Spleen (tissue), 7 donors: ENCODE measurements at regions not wholly inside any gene's neighbourhood (a gene's known extent, or its start where the extent isn't known, plus 50 kb on each side); places are given as distances from the start of the nearest gene placed in this dataset.

Experiments used
- POLR2A ChIP-seq, 3 donors: fragments of 450-650 bp; IDR thresholded peaks; one replicate each; pipeline ENCODE4 v1.5.1; 2017; ENCODE audit warnings: antibody characterized with exemption in 3 of 3, mild to moderate bottlenecking in 1 of 3
- TF ChIP-seq, protein P1 (sequence below), 11 experiments: fragments of 200-600 bp in 7 of 11; fragments of 450-650 bp in 4 of 11; sonication (generic) in 4 of 11; IDR thresholded peaks in 8 of 11; conservative IDR thresholded peaks in 3 of 11; 1 replicate in 7 of 11; 2 replicates in 4 of 11; pipeline versions ENCODE4 v1.4.0 to v1.8.0; 2016 to 2021; ENCODE audit warnings: antibody characterized with exemption in 11 of 11, inconsistent platforms in 4 of 11, mild to moderate bottlenecking in 1 of 11
- donor health status: DM: no; HTN: no; CAD: no; lungs with moderate emphysema.
- donor health status: DM: no; HTN: no; CAD: no.
- donor health status: DM: no; HTN: no; CAD: no.

DNA sequence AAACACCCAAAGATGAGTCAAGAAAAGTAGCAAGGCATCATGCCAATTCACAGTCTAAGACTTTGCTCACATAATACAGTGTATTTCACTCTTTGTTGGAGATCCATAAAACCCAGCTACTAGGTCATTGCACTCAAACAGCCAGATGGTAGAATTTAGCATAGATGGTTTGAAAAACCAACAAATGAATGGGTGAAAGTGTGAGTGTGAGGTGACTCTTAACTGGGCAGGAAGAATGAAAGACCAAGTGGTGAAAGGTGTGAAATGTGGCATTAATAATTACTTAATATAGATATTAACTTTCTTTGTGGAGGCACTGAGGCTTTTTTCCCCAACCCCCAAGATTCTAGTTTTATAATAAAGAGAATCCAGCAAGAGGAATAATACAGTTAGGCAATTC is 159.5 kb downstream of the SQOR start:
- TF ChIP-seq, protein P1, sequence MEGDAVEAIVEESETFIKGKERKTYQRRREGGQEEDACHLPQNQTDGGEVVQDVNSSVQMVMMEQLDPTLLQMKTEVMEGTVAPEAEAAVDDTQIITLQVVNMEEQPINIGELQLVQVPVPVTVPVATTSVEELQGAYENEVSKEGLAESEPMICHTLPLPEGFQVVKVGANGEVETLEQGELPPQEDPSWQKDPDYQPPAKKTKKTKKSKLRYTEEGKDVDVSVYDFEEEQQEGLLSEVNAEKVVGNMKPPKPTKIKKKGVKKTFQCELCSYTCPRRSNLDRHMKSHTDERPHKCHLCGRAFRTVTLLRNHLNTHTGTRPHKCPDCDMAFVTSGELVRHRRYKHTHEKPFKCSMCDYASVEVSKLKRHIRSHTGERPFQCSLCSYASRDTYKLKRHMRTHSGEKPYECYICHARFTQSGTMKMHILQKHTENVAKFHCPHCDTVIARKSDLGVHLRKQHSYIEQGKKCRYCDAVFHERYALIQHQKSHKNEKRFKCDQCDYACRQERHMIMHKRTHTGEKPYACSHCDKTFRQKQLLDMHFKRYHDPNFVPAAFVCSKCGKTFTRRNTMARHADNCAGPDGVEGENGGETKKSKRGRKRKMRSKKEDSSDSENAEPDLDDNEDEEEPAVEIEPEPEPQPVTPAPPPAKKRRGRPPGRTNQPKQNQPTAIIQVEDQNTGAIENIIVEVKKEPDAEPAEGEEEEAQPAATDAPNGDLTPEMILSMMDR (IDR thresholded peaks at IDR 0.05 in 8 of 11, conservative IDR thresholded peaks at IDR 0.05 in 3 of 11), result no peak
- TF ChIP-seq POLR2A (IDR thresholded peaks at IDR 0.05), result no peak
